ENCODE measurements at regions not wholly inside any gene's neighbourhood (a gene's known extent, or its start where the extent isn't known, plus 50 kb on each side); places are given as distances from the start of the nearest gene placed in this dataset.

DNA sequence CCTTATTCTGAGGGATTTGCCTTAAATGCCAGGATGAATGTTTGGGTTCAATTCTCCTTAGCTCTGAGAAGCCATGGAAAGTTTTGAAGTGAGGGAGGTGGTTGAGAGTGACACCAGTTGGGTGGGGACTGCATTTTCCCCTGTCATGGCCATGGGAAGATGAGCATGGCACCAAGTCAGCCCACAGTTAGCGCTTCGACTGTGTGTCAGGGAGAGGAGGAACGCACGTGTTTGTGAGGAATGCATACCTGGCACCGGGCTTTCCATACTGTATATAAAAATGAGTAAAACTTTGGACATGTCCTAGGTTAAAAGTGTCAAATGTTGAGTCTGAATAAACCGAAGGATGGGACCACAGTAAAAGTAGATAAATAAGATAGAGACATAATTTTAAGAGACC, 187.5 kb upstream of the KL start:
- no peak for DNase-seq (ENCODE audit: insufficient read length)
- FAIRE-seq: no peak
- TF ChIP-seq POLR2A (IDR thresholded peaks at IDR 0.05; ENCODE audit: low read depth, low read length) (no peak), POLR2AphosphoS5 (IDR thresholded peaks at IDR 0.05; ENCODE audit: low read depth, low read length) (no peak), TAF1 (IDR thresholded peaks at IDR 0.05; ENCODE audit: borderline replicate concordance, low read depth, low read length) (no peak)

DNA sequence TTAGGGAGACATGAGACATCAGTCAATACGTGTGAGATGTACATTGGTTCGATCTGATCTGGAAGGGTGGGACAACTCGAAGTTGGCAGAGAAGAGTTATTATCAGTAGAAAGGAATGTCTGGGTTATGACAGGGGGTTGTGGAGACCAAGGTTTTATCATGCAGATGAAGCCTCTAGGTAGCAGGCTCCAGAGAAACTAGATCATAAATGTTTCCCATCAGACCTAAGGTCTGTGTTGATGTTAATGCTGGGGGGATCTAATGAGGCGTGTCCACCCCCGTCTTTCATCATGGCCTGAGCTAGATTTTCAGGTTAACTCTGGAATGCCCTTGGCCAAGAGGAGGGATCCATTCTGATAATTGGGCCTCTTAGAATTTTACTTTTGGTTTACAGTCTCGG, 187.0 kb upstream of the KL start:
- no peak for DNase-seq (ENCODE audit: insufficient read length)
- FAIRE-seq: peak; percentile 58
- no peak for TF ChIP-seq POLR2AphosphoS5 (IDR thresholded peaks at IDR 0.05; ENCODE audit: low read depth, low read length)
- no peak for TF ChIP-seq TAF1 (IDR thresholded peaks at IDR 0.05; ENCODE audit: borderline replicate concordance, low read depth, low read length)
- no peak for TF ChIP-seq POLR2A (IDR thresholded peaks at IDR 0.05; ENCODE audit: low read depth, low read length)

DNA sequence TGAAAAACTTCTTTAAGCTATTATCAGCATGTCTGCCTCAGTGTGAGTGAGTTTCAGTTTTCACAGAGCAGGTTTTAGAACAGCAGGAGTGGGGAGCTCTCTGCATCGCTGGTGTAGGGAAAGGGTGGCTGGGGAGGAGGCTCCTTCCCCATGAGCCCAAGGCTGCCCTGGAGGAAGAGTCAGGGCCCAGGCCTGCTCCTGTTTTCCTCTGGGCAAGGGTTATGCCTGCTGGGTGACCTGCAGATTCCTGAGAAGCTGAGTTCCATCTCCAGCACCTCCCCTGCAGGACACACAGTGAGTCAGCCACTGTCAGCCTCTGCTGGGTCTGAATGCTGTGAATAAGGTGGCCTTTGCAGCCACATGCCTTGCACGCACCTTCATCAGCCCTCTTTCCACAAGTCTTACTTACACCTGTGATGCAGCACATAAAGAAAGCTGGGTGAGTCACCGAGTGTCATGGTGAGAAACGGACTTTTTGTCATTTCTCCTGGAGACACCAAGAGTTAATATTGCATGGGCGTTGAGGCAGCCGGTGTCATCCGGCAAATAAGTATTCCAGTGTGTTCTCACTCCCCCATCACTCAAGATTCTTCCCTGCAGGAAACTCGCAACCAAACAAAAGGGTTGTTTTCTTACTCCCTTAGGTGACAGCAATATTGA, 186.4 kb upstream of the KL start:
- DNase-seq (ENCODE audit: insufficient read length): no peak
- TF ChIP-seq POLR2AphosphoS5 (IDR thresholded peaks at IDR 0.05; ENCODE audit: low read depth, low read length): no peak
- no peak for TF ChIP-seq TAF1 (IDR thresholded peaks at IDR 0.05; ENCODE audit: borderline replicate concordance, low read depth, low read length)
- TF ChIP-seq POLR2A (IDR thresholded peaks at IDR 0.05; ENCODE audit: low read depth, low read length): no peak
- no peak for FAIRE-seq

DNA sequence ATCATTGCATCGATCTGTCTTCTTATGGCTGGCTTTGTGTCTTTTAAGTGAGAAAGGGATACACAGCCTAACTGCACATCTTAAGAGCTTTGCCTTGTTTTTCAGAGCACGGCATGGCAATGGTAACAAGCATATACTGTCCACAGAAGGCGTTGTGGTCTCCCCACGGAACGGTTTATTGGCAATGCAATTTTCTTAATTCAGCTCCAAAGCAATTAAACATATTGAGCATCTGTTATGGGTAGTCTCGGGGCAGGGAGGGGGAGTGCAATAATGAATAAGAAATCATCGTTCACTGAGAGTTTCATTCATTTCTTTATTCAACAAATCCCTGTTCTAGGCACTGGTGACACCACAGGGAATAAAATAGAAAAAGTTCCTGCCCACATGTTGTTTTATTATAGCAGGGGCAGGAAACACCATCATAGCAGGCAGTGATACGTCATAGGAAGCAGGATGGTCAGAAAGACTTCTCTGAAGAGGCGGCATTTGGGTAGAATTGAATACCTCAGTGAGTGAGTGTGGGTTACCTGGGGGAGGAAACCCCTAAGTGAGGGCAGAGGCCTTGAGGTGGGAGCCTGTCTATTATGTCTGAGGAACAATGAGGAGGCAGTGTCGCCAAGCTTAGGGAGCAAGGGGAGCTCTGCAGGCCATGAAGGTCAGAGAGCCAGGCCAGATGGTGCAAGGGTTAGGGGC, 185.7 kb upstream of the KL start:
- no peak for TF ChIP-seq TAF1 (IDR thresholded peaks at IDR 0.05; ENCODE audit: borderline replicate concordance, low read depth, low read length)
- no peak for TF ChIP-seq POLR2AphosphoS5 (IDR thresholded peaks at IDR 0.05; ENCODE audit: low read depth, low read length)
- TF ChIP-seq POLR2A (IDR thresholded peaks at IDR 0.05; ENCODE audit: low read depth, low read length): no peak
- no peak for FAIRE-seq
- no peak for DNase-seq (ENCODE audit: insufficient read length)

DNA sequence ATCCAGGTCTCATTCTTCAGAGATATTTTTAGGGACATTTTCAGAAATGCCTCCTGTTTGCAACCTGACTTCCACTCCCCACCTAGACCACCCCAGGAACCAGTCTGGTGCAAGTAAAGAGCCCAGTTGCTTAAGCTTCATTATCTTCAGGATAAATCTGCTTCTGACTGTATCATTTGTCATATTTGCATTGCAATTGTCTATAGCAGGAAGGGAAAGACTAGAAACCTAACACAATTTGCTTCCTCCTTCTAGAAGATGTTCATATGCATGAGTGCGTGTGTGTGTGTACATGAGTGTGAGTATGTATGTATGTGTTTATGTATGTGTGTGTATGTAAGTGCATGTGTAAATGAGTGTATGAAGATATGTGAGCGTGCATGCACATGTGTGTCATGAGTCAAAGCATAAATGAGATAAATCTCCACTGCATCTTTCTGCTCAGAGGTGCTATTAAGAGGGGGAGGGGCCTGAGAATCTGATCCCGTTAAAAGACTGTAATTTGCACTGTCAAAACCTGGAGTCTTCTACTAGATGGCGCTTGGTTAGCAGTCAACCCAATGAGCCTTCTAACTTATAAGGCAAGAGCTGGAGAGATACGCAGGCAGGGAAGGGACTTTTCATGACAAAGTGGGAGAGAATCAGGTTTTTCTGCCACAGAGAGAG, 178.8 kb upstream of the KL start:
- TF ChIP-seq POLR2A (IDR thresholded peaks at IDR 0.05; ENCODE audit: low read depth, low read length) (no peak), POLR2AphosphoS5 (IDR thresholded peaks at IDR 0.05; ENCODE audit: low read depth, low read length) (no peak), TAF1 (IDR thresholded peaks at IDR 0.05; ENCODE audit: borderline replicate concordance, low read depth, low read length) (no peak)
- FAIRE-seq (peak; percentile 33), DNase-seq (ENCODE audit: insufficient read length) (no peak)

DNA sequence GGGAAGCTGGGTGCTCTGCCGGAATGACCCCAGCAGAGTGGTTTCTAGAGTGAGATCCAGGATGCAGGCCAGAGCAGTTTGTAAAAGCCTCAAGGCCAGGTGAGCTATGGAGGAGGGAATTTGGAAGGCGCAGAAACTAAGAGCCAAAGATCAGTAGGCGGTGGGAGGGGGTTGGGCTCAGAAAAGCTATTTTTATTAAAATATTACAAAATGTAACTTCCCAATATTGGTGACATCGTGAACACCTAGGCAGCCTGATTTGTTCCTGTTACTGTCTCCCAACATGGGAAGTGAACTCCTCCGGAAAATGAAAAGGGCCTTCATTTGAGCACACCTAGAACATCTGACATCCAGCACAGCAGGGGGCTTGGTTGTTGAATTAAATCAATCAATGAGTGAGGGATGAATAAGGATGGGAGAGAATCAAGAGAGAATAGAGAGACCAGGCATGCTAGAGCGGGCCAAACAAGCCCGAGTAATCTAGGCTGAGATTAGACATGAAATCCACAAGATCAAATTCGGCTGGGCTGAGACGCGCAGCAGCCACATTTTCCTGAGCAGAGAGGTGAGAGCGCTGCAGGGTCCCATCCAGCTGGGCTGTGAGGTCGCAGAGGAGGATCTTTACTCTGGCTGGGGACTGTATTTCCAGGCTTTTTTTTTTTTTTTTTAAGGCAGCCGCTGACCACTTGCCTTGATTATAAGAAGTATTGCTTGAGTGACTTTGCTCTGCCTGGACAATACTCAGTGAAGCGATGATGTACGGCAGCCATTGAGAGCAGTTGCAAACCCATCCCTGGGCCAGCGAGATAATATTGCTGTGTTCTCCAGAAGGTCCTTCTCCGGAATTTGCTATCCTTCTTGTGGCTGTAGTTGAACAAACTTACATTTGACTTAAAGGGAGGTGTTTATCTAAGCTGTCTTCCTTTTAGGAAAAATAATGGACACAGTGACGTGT, 178.0 kb upstream of the KL start:
- no peak for TF ChIP-seq POLR2A (IDR thresholded peaks at IDR 0.05; ENCODE audit: low read depth, low read length)
- no peak for TF ChIP-seq POLR2AphosphoS5 (IDR thresholded peaks at IDR 0.05; ENCODE audit: low read depth, low read length)
- no peak for TF ChIP-seq TAF1 (IDR thresholded peaks at IDR 0.05; ENCODE audit: borderline replicate concordance, low read depth, low read length)
- DNase-seq (ENCODE audit: insufficient read length) (no peak), FAIRE-seq (no peak)

DNA sequence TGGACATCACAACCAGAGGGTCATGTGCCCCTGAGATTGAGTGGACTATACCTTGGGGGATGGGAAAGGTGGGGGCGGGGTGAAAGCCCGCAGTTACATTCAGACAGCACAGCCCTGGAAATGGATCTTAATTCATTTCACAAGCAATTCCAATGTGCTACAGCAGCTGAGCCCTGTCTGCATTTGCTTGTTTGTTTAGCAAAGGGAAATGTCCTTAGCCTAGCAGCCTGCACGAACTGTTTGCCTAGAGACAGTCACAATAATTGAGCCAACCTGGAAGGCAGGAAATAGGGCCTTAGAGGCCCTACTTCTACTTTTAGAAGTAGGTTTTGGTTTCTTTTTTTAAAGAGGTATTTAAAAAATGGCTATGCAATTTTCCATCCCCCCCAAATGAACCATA, 177.3 kb upstream of the KL start:
- DNase-seq (ENCODE audit: insufficient read length): peak; percentile 20
- TF ChIP-seq TAF1 (IDR thresholded peaks at IDR 0.05; ENCODE audit: borderline replicate concordance, low read depth, low read length) (no peak), POLR2A (IDR thresholded peaks at IDR 0.05; ENCODE audit: low read depth, low read length) (no peak), POLR2AphosphoS5 (IDR thresholded peaks at IDR 0.05; ENCODE audit: low read depth, low read length) (no peak)
- peak; percentile 95 for FAIRE-seq

DNA sequence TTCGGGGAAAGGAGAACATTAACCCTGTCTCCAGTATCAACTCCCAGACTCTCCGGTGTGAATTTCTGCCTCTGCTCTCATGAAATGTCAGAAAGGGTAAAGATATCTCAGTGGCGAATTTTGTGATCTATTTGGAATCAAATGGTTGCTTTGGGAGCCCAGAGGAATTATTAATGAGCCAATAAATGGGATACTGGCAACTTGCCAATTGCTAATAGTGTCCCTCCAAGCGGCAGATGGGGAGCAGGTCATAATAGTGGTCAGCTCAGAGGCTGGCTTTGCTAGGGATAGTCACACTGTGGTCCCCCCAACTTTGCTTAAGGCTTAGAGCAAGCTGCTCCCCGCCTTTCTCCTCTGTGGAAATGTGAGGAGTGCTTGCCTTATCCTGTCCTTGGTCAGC, 176.1 kb upstream of the KL start:
- FAIRE-seq (peak; percentile 9), DNase-seq (ENCODE audit: insufficient read length) (no peak)
- no peak for TF ChIP-seq TAF1 (IDR thresholded peaks at IDR 0.05; ENCODE audit: borderline replicate concordance, low read depth, low read length)
- no peak for TF ChIP-seq POLR2AphosphoS5 (IDR thresholded peaks at IDR 0.05; ENCODE audit: low read depth, low read length)
- no peak for TF ChIP-seq POLR2A (IDR thresholded peaks at IDR 0.05; ENCODE audit: low read depth, low read length)

DNA sequence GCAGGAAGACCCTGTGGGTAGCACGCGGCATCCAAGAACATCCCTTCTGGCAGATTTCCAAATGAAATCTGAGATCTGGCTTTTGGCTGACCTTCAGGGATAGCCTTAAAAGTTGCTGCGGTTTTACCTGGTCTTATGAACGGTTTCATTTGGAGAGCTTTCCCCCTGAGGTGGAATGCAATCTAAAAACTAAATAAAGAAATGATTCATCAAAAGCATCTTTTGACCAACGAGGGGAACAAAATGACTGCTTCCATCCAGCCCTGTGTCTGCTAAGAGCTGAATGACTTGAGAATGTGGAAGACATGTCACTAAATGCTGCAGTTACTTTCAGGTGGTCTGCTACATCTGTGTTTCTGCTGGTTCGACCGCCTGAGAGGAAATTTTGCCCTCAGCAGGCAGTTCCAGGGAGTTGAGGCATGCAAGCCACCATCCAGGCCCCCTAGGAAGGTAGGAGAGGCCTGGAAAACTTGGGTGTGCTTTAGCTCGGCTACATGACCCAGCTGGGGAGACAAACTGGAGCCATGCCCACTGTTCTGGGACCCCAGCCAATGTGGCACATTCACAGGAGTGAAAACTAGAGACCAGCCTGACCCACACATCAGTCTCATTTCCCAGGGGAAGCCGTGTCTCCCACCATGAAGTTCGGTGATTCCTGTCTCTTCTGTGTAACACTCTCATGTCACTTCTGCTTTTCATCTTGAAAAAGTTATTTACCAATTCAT, 175.1 kb upstream of the KL start:
- TF ChIP-seq POLR2AphosphoS5 (IDR thresholded peaks at IDR 0.05; ENCODE audit: low read depth, low read length) (peak; percentile 28; the same call in 1 of the 2 replicates), POLR2A (IDR thresholded peaks at IDR 0.05; ENCODE audit: low read depth, low read length) (no peak), TAF1 (IDR thresholded peaks at IDR 0.05; ENCODE audit: borderline replicate concordance, low read depth, low read length) (no peak)
- FAIRE-seq: peak; percentile 67

More for the DNA sequence above, 175.1 kb upstream of the KL start:
- DNase-seq (ENCODE audit: insufficient read length): peak; percentile 14

Measured in GM12892 (cell line).